GM21528 (cell line): ENCODE measurements at regions not wholly inside any gene's neighbourhood (a gene's known extent, or its start where the extent isn't known, plus 50 kb on each side); places are given as distances from the start of the nearest gene placed in this dataset.

Source experiments
- ATAC-seq: cut with Tn5 transposase; IDR thresholded peaks from one replicate; pipeline ENCODE4 v1.9.1; 2021; ENCODE audit warnings: mild to moderate bottlenecking, moderate library complexity; ENCODE audit not compliant: unreplicated experiment, low FRiP score

DNA sequence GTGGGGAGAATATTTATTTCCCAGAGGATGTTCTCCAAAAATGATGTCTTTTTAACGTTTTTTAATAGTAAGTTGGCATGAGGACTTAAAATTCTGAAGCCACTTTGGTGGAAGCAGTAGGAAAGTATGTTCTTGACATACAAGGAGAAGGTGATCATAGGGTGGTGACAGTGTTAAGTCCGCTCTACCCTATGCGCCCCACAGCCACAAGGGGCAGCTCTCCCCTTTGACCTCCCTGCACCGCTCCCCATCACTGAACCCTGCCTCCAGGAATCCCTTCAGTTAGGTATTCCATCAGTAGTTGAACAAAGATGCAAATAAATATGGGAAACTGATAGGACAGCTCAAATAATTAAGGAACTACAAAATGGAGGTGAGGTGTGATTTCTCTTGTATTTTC lies 111.4 kb downstream of the PLEKHG1 start:
- ATAC-seq, result no peak

DNA sequence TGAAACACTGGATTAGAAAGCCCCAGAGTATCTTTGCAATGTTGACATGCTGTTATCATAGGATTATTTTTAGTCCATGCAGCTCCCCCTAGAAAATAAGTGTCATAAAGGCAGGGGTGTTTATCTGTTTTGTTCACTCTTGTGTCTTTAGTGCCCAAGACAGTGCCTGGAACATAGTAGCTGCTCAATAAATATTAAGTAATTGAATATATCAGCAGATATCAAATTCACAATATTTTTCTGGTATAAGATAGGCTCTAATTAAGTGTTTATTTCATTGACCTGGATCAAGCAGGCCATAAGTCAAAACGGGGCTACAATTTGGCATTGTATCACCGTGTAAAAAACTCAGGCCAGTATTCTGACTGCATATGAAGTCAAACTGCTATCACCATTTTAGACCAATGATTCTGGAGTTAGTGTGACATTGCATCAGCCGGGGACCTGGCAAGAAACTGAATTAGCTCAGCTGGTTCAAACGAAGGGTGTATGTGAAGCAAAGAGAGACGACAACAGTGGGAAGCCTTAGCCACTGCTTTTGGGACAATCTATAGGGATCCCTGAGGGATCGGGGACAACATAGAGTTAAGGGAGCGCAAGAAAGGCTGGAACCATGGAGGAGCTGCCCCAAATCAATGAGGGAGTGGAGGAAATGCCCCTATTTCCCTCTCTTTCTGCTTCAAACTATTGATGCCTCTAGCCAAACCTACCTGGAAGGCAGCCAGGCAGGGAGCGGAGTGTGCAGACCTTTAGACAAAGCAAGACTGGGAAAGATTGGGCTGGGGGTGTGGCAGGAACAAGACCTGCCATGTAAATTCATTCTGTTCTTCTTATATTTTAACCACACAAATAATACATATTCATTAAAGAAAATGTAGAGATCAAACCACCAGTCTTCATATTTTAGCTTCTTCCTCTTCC lies 112.2 kb downstream of the PLEKHG1 start:
- ATAC-seq, result no peak

DNA sequence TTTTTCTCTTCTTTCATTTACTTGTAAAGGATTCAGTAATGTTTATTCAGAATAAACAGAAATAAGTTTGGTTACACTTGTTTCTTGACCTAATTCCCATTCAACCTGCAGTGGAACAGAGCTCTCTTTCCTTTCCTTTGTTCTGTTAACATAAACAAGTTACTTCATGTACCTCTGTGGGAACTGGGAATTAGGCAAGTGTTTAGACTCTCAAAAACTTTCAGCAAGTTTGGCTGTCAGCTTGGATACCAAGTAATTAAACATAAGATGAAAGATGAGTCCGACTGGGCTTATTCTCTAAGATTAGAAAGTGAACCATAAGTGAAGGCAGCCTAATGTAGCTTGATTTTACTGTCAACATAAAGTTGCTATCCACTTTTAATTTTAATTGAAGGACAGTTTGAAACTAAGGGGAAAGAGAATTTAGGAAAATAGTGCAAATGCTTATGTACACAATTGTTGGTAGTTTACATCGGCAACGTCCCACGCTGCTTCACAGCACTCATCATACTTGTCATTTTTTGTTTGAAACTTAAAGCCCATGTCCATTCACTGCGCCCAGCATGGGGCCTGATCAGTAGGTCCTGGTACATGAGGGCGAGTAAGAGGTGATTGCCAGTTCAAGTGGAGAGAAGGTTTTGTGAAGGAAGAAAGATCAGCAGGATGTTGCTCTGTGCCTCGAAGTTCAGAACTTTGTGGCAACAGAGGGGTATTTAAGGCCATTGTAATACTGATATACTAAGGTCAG lies 113.0 kb downstream of the PLEKHG1 start:
- no peak for ATAC-seq

DNA sequence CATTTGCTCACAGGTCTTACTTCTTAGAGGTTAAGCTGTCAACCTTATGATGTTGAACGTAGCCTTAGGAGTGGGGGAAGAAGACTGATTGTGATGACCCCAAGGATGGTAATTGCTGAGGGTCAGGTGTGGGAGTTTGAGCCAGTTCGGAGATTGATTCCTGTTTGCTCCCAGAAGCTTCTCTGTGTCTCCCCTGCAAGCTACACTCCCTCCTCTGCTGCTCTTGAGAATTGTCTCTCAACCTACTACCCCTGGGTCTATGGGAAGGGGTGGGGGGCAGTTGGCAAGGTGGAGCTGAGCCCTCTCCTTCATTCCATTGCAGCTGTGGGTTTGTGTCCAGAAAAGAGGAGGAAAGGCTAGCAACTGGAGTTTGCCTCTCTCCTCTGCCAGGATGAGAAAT lies 113.8 kb downstream of the PLEKHG1 start:
- no peak for ATAC-seq

DNA sequence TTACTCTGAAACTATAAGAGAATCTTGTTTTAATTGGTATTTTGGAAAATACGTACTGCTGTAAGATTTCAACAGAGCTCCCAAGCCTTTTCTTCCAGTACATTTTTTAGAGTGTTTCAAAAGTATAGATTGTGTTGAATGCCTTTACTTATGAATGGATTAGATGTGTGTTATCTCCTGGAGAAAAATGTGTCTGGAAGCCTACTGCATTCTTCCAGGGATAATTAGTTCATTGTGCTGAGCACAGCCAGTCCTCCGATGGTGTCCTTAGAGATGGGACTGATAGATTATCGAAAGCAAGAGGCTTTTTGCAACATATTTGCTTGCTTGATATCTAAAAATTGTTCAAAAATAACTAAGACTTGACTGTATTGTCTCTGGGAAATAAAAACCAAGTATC lies 114.2 kb downstream of the PLEKHG1 start:
- no peak for ATAC-seq

DNA sequence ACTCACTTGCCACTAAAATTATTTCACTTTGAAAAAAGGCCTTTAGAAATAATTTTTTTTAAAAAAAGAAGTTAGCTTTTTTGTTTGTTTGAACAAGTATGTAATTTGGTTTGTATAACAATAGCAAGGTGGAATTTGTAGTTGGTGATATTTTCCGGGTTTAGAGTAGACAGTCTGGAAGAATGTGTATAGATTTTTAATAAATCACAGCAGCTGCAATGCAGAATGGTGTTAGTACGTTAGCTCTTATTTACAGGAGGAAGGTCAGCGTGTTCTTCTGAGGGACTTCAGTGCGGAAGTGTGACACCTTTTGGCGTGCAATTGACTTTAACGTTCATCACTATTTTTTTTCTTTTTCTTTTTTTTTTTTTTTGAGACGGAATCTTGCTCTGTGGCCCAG lies 115.4 kb downstream of the PLEKHG1 start:
- ATAC-seq, result no peak

DNA sequence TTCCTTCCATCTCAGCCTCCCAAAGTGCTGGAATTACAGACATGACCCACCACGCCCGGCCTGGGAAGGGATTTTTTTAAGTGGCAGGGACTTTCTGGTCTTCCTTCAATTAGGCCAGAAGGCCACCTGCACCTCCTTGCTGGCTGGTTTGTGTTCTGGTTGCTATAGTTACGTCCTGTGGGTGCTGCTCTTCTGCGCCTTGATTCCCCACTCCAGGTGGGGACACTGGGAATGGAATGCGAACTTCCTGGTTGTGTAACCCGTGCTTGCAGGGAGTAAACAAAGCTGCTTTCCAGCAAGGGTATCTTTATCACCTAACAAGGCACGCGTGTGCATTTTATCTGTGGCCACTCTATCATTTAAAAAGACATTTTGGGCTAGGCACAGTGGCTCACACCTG lies 117.7 kb downstream of the PLEKHG1 start:
- ATAC-seq, result no peak

DNA sequence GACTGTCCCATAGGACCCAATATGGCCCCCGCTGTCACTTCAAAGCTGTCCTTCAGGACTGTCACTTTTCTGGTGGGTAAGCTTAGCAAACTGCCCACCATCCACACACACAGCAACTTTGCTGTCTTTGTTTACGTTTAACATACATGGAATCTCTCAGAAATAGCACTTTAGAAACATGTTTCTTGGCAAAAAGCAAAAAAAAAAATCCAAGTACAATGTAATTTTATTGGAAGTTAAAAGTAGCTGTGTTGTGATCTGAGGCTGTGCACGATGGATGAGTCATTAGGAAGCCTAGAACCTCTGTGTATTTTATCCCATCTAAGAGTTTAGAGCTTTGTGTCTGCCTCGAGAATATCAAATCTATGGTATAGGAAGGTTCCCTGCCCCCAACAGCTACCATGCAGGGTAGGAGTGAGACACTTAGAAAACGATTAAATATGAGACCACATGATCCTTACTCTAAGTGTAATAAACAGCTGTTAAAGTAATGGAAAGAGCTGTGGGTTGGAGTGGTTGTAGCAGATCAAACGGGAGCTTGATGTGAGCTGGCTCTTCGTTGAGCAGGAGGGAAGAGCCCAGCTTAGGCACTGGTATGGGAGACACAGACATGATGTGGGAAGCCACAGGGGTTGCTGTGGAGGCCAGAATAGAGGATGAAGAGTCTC lies 119.5 kb downstream of the PLEKHG1 start:
- ATAC-seq, result no peak

DNA sequence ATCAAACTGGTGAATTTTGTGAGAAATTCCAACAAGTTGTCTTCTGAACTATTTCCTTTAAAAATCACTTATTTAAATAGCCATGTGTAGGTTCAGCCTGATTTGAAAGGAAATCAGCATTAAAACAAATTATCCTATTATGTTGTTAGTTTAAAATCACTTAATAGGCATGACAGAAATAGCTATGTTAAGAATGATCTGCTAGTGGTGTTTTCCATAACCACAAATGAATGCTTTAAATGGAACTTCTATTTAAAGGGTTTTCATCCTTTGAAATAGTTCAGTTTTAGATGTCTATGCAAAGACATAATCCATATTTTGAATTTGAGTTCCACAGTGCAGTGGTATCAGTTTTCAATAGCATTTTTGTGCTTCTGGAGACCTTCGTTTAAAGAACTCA lies 120.1 kb downstream of the PLEKHG1 start:
- no peak for ATAC-seq

DNA sequence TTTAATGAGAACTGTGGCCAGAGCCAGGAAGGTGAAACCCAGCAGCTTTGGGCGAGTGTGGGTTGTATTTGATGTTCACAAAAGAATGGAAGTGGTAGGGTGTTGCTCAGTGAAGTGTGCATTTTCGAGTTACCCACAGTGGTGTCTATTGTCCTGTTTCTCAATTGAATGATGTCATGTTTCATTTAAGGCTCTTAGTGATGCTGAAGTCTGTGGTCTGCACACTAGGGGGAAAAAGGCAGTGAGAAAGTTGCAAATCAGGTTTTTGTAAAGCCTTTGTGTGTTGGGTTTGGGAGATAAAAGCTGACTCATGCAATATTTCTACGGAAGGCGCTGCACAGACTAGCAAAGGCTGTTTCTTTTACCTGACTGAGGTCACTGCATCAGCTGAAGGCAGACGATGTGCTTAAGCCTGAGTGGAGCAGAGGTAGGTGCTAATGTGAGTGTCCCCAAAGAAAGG lies 121.1 kb downstream of the PLEKHG1 start:
- peak; percentile 98 for ATAC-seq

DNA sequence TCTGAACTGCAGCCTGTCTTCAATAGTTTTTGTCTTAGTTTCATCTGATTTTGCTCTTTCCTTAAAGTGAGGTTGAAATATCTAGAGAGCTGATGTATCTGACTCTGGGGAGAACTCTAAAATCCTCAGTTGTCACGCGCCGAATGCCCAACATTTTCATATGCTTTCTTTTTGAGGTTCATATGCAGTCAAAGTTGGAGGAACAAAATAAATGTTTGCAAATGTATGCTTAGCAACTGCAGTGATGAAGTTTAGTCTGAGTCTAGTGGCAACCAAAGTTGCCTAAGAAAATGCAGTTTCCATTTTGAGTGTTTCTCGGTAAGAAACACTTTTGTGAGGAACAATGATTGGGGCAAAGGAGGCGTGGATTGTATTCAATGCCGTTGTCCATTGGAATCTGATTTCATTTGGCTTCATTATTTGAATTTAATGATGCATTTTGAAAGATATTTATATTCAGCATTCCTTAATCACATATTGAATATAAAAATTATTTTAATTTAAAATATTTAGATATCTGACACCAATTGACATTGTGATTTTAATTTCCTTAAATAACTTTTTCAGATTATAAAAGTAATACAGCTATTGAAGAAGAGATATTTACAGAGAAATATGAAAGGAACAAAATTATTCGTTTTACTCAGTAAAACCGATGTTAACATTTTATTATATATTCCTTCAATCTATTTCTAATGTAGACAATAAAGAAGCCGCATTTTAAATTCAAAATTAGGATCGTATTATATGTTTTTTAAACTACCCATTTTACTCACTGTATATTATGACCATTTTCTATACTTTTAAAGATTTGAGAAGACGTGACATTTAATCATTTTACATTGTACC lies 122.0 kb downstream of the PLEKHG1 start:
- no peak for ATAC-seq

DNA sequence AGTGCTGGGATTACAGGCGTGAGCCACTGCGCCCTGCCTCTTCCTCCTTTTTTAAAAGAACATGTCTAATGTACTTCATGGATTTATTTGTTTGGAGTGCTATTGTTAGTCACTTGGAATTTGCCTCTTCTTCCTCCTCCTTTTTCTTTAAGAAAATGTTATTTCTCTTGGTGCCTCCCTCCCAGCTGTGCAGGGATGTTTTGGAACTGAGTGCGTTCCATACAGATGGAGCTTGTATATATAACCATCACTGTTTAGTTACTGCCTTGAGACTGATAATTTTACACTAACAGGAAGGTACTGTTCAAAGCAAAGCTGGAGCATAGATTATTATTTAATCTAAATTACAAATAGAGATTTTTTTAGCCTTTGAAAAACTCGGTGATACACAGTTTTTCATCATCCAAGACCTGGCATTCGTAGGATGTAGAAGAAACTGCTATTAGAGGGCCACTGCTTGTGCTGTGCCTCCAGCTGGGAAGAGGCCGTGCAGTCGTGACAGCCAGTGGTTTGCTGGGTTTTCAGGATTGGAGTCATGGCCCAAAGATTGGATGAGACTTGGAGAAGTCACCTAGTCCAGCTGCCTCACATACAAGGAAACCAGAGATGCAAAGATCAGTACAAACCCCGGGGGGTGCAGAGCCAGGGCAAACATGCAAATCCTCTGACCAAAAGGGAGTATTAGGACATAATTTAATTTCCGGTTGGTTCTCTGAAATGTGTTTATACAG lies 123.1 kb downstream of the PLEKHG1 start:
- ATAC-seq, result no peak

DNA sequence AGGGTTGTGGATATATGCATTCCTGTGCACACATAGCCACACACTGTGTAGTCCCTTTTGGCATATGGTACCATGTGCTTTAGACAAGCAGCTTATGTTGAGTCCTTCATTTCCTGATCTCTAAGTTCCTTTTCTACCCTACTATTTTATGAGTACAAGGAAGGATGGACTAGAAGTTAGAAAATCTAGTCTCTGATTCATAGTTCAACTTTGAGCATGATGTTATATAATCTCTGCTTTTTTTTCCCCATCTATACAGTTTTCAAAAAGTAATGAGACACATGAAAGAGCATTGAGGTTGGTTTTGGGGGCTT lies 123.6 kb downstream of the PLEKHG1 start:
- no peak for ATAC-seq

DNA sequence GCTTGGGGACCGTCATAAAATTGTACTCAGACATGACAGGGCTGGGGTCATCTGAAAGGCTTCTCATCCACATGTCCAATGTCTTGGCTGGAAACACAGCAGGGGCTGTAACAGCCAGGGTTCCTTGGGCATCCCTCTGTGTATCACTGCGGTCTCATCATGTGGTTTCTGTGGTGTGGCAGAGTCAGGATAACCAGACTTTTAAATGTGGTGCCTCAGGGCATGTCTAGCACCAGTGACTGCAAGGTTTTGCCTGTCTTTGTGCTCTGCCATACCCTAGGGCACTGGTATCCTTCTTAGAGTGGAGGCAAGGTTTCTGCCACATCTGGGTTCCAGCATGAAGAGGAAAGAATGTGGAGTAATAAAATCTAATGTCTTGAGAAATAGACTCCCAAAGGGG lies 124.2 kb downstream of the PLEKHG1 start:
- no peak for ATAC-seq

DNA sequence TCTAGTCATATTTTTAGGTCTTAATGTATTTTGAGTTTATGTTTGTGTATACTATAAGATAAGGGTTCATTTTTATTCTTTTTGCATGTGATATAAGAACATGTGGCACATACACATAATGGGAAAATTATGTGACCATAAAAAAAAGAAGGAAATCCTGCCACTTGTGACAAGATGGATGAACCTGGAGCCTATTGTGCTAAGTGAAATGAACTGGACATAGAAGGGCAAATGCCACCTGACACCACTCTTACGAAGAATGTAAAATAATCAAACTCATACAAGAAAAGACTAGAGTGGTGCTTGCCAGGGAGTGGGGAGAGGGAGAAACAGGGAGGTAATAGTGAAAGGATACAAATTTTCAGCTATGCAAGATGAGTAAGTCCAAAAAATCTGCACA lies 126.1 kb downstream of the PLEKHG1 start:
- no peak for ATAC-seq

DNA sequence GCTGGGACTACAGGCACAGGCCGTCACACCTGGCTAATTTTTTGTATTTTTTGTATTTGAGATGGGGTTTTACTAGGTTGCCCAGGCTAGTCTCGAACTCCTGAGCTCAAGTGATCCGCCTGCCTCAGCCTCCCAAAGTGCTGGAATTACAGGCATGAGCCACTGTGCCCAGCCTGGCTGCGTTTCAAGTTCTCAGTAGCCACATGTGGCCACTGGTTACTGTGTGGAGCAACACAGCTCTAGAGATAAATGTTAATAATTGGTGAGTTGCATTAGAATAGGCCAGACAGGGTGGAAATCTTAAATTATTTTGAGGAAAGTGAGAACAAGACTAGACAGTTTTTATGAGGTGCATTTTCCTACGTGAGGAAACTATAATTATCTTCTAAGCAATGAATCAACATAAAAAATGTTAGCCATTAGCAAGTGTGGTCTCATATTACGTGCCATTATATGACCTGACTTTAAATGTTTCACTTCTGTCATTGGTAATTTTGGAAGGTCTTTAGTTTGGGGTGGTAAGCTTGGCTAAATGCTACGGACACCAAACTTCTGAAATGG lies 129.6 kb downstream of the PLEKHG1 start:
- no peak for ATAC-seq

DNA sequence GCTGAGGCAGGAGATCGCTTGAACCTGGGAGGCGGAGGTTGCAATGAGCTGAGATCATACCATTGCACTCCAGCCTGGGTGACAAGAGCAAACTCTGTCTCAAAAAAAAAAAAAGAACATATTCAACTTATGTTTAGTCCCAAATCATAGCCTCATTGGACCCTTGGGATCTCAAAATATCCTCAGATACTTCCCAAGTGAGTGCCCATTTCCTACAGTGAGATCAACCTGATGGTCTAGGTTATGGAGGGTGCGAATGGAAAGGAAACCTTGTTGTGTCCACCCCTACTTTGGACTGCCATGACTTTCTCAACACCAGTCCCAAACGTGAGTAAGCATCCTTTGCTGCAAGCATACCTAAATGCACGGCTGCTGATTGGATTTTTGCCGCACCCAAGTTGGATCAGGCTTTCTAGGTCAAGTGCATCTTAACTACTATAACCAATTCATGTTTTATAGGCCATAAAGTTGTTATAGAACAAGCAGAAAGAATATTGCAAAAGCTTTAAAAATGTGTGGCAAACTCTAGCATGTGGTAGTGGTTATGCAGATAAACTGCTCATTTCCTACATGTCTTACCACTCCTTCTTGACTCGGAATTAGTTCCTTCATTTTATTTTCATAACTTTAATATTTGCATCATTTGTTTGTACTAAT lies 131.2 kb downstream of the PLEKHG1 start:
- no peak for ATAC-seq

DNA sequence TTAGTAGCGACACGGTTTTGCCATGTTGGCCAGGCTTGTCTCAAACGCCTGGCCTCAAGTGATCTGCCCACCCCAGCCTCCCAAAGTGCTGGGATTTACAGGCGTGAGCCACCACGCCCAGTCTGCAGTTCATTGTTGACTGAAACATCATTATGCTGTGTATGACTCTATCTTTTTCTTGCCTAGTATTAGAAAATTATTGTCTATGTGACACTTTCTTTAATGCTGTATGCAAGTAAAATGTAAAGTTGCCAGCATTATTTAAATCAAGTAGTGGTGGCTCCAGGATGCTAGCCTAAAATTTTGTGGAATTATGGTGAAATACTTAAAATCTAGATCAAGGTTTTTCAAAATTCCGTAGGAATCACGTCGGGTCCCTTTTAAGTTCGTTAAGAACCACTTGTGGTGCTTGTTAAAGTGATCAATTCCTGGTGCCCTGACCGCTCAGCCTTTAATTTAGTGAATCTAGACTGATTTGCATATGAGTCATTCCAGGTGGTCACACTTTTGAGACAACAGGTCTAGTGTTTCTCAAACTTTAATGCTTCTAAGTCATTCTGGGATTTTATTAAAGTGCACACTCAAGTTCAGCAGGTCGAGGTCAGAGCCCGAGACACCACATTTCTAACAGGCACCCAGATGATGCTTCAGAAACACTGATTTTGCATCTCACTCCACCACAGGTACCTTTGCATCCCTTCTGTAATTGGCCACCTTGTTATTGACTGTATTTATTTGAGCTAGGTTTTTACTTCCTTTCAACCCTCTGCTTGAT lies 132.6 kb upstream of the MTHFD1L start:
- ATAC-seq, result no peak
